ENCODE measurements at regions not wholly inside any gene's neighbourhood (a gene's known extent, or its start where the extent isn't known, plus 50 kb on each side); places are given as distances from the start of the nearest gene placed in this dataset.

GRCh38 chr10:29725133-29725720 lies 90.5 kb upstream of the SVIL start:
- no peaks in the 10 kb centered on the region for H3K9me3 ChIP-seq (ENCODE audit: low read length)
- H3K27ac ChIP-seq (ENCODE audit: low read depth, low read length), result peak overlapping the region; percentile 5
- H3K36me3 ChIP-seq (ENCODE audit: insufficient read depth, low read length), result peaks cover 11% of the 10 kb centered on the region
- H3K9ac ChIP-seq (ENCODE audit: low read length), result no peak overlapping the region
- H3K4me3 ChIP-seq (ENCODE audit: low read depth in 1 of 2, low read length in 2 of 2), result peak overlapping the region in 1 of 2 donors; percentile 37
- no peaks in the 10 kb centered on the region for H3K27me3 ChIP-seq (ENCODE audit: control insufficient read depth in 1 of 2, insufficient read depth in 2 of 2, low read length in 2 of 2)
- peaks cover 78% of the 10 kb centered on the region for H3K4me1 ChIP-seq (ENCODE audit: insufficient read depth, low read length)

DNA sequence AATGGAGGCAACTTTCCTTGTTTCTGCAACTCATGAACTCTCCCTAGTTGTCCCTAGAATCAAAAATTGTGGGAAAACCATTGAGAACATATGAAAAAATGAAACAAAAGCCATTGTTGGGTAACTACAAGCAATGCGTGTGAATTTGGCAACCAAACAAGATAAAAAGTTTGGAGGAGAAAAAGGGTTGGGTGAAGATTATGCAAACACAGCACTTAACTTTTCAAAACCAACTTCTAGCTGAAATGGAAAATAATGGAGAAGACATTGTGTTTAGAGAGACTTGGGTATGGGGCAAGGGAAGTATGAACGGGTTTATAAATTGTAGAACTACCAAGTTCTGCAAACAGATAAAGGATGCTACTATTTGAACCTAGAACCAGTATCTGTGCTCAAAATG lies 89.0 kb upstream of the SVIL start:
- Histone ChIP-seq H3K4me3 (ENCODE audit: low read depth in 1 of 2, low read length in 2 of 2) (no peak overlapping the region), H3K9ac (ENCODE audit: low read length) (no peak overlapping the region), H3K27me3 (ENCODE audit: control insufficient read depth in 1 of 2, insufficient read depth in 2 of 2, low read length in 2 of 2) (no peaks in the 10 kb centered on the region), H3K4me1 (ENCODE audit: insufficient read depth, low read length) (peaks cover 66% of the 10 kb centered on the region), H3K27ac (ENCODE audit: low read depth, low read length) (peak overlapping the region; percentile 59), H3K36me3 (ENCODE audit: insufficient read depth, low read length) (peaks cover 5% of the 10 kb centered on the region), H3K9me3 (ENCODE audit: low read length) (no peaks in the 10 kb centered on the region)

DNA sequence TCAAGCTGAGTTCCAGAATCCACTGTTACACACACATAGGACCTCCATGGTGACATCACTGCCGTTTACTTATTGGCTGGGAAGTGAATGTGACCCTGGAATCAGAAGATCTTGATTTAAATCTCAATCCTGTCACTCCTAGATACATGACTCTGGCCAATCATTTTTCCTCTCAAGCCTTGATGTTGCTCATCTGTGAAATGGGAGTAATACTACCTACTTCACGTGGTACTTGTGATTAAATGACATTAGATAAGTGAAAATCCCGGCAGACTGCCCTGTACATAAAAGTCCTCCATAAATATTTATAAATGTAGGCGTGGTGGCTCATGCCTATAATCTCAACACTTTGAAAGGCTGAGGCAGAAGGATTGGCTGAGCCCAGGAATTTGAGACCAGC lies 88.0 kb upstream of the SVIL start:
- H3K4me3 ChIP-seq (ENCODE audit: low read depth in 1 of 2, low read length in 2 of 2), result peak overlapping the region in 1 of 2 donors; percentile 5
- H3K4me1 ChIP-seq (ENCODE audit: insufficient read depth, low read length), result peaks cover 57% of the 10 kb centered on the region
- peaks cover 4% of the 10 kb centered on the region for H3K36me3 ChIP-seq (ENCODE audit: insufficient read depth, low read length)

DNA sequence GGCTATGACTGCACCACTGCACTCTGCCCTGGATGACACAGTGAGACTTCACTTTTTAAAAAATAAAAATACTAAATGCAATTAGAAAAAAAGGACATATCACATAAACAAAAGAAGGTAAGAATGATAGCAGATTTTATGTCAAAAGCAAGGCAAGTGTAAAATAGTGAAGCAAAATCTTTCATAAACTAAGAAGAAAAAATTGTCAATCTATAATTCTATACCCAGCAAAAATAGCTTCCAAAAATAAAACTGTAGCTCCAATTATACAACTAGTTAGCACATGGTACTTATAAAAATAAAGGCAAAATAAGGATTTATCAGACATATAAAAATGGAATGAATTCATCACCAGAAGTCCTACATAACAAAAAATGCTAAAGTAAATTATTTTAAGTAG lies 85.4 kb upstream of the SVIL start:
- Histone ChIP-seq H3K36me3 (ENCODE audit: insufficient read depth, low read length) (no peaks in the 10 kb centered on the region), H3K9ac (ENCODE audit: low read length) (no peak overlapping the region), H3K4me1 (ENCODE audit: insufficient read depth, low read length) (peaks cover 45% of the 10 kb centered on the region), H3K4me3 (ENCODE audit: low read depth in 1 of 2, low read length in 2 of 2) (no peak overlapping the region), H3K27me3 (ENCODE audit: control insufficient read depth in 1 of 2, insufficient read depth in 2 of 2, low read length in 2 of 2) (no peaks in the 10 kb centered on the region), H3K9me3 (ENCODE audit: low read length) (no peaks in the 10 kb centered on the region), H3K27ac (ENCODE audit: low read depth, low read length) (no peak overlapping the region)

More for the DNA sequence above, 88.0 kb upstream of the SVIL start:
- Histone ChIP-seq H3K27ac (ENCODE audit: low read depth, low read length) (peak overlapping the region; percentile 40), H3K27me3 (ENCODE audit: control insufficient read depth in 1 of 2, insufficient read depth in 2 of 2, low read length in 2 of 2) (no peaks in the 10 kb centered on the region), H3K9ac (ENCODE audit: low read length) (no peak overlapping the region), H3K9me3 (ENCODE audit: low read length) (no peaks in the 10 kb centered on the region)

GRCh38 chr10:29719281-29719675 lies 84.5 kb upstream of the SVIL start:
- no peaks in the 10 kb centered on the region for H3K36me3 ChIP-seq (ENCODE audit: insufficient read depth, low read length)
- H3K27ac ChIP-seq (ENCODE audit: low read depth, low read length), result no peak overlapping the region
- no peak overlapping the region for H3K9ac ChIP-seq (ENCODE audit: low read length)
- H3K4me3 ChIP-seq (ENCODE audit: low read depth in 1 of 2, low read length in 2 of 2), result no peak overlapping the region
- H3K9me3 ChIP-seq (ENCODE audit: low read length), result no peaks in the 10 kb centered on the region
- H3K27me3 ChIP-seq (ENCODE audit: control insufficient read depth in 1 of 2, insufficient read depth in 2 of 2, low read length in 2 of 2), result no peaks in the 10 kb centered on the region
- peaks cover 46% of the 10 kb centered on the region for H3K4me1 ChIP-seq (ENCODE audit: insufficient read depth, low read length)

- Histone ChIP-seq H3K9me3 (ENCODE audit: low read length) (no peaks in the 10 kb centered on the region), H3K4me1 (ENCODE audit: insufficient read depth, low read length) (peaks cover 43% of the 10 kb centered on the region), H3K36me3 (ENCODE audit: insufficient read depth, low read length) (peaks cover 15% of the 10 kb centered on the region), H3K27me3 (ENCODE audit: control insufficient read depth in 1 of 2, insufficient read depth in 2 of 2, low read length in 2 of 2) (no peaks in the 10 kb centered on the region), H3K27ac (ENCODE audit: low read depth, low read length) (no peak overlapping the region), H3K4me3 (ENCODE audit: low read depth in 1 of 2, low read length in 2 of 2) (no peak overlapping the region), H3K9ac (ENCODE audit: low read length) (no peak overlapping the region)
Observed at GRCh38 chr10:29715296-29715695, 80.5 kb upstream of the SVIL start.

DNA sequence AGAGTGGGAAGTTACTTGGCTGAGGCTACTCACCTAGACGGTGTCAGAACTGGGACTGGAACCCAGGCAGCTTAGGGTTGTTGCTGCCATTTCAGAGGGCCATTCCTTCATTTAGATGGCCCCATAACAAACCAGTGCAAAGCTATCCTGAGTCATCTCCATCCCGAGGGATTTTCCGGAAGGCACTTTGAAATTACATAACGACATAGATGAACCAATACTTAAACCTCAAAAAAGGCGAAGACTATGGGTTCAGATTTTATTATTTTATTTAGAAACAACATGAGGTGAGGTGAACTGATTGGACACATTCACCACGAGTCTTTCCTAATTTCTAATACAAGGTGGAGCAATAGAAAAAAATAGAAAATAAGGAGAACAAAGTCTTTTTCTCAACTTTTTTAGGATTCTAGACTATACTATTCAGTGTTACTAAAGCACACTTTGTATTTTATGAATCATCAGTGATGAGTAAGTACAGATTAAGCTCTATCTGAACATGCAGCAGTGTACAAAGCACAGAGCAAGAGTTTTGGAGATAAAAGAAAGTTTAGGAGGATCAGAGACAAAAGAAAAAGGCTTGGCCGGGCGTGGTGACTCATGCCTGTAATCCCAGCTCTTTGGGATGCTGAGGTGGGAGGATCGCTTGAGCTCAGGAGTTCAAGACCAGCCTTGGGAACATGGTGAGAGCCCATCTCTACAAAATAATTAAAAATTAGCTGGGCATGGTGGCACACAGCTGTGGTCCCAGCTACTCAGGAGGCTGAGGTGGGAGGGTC lies 79.5 kb upstream of the SVIL start:
- peaks cover 15% of the 10 kb centered on the region for H3K36me3 ChIP-seq (ENCODE audit: insufficient read depth, low read length)
- H3K9ac ChIP-seq (ENCODE audit: low read length), result no peak overlapping the region
- H3K27me3 ChIP-seq (ENCODE audit: control insufficient read depth in 1 of 2, insufficient read depth in 2 of 2, low read length in 2 of 2), result no peaks in the 10 kb centered on the region
- no peak overlapping the region for H3K27ac ChIP-seq (ENCODE audit: low read depth, low read length)
- no peaks in the 10 kb centered on the region for H3K9me3 ChIP-seq (ENCODE audit: low read length)
- H3K4me3 ChIP-seq (ENCODE audit: low read depth in 1 of 2, low read length in 2 of 2), result no peak overlapping the region
- H3K4me1 ChIP-seq (ENCODE audit: insufficient read depth, low read length), result peaks cover 52% of the 10 kb centered on the region

- peaks cover 15% of the 10 kb centered on the region for H3K36me3 ChIP-seq (ENCODE audit: insufficient read depth, low read length)
- no peak overlapping the region for H3K4me3 ChIP-seq (ENCODE audit: low read depth in 1 of 2, low read length in 2 of 2)
- no peak overlapping the region for H3K9ac ChIP-seq (ENCODE audit: low read length)
- no peak overlapping the region for H3K27ac ChIP-seq (ENCODE audit: low read depth, low read length)
- H3K9me3 ChIP-seq (ENCODE audit: low read length), result no peaks in the 10 kb centered on the region
- peaks cover 55% of the 10 kb centered on the region for H3K4me1 ChIP-seq (ENCODE audit: insufficient read depth, low read length)
- H3K27me3 ChIP-seq (ENCODE audit: control insufficient read depth in 1 of 2, insufficient read depth in 2 of 2, low read length in 2 of 2), result no peaks in the 10 kb centered on the region
Observed at GRCh38 chr10:29713450-29713849, 78.7 kb upstream of the SVIL start.

DNA sequence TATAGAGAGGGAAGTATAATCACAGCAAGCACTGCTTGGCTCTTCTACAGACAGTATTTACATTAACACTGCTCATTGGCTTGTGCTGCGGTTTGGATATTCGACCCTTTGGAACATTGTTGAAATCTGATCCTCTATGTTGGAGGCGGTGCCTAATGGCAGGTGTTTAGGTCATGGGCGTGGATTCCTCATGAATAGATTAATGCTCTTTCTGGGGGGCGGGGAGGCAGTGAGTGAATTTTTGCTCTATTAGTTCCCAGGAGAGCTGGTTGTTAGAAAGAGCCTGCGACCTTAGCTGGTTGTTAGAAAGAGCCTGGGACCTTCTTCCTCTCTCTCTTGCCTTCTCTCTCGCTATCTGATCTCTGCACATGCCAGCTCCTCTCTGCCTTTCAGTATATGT lies 77.3 kb upstream of the SVIL start:
- H3K4me3 ChIP-seq (ENCODE audit: low read depth in 1 of 2, low read length in 2 of 2), result no peak overlapping the region
- peaks cover 15% of the 10 kb centered on the region for H3K36me3 ChIP-seq (ENCODE audit: insufficient read depth, low read length)
- H3K27ac ChIP-seq (ENCODE audit: low read depth, low read length), result no peak overlapping the region
- no peaks in the 10 kb centered on the region for H3K27me3 ChIP-seq (ENCODE audit: control insufficient read depth in 1 of 2, insufficient read depth in 2 of 2, low read length in 2 of 2)
- peaks cover 55% of the 10 kb centered on the region for H3K4me1 ChIP-seq (ENCODE audit: insufficient read depth, low read length)
- H3K9ac ChIP-seq (ENCODE audit: low read length), result no peak overlapping the region
- no peaks in the 10 kb centered on the region for H3K9me3 ChIP-seq (ENCODE audit: low read length)

DNA sequence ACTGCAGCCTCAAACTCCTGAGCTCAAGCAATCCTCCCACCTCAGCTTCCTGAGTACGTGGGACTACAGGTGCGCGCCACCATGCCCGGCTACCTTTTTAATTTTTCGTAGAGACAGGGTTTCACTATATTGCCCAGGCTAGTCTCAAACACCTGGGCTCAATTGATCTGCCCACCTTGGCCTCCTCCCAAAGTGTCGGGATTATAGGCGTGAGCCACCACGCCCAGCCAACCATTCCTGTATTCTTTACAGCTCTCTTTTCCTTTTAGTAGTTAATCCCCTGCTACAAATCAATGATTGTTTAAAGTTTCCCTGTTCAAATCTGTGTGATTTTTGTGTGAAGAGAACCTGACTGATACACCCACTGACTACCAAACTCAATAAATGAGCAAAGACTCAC lies 75.4 kb upstream of the SVIL start:
- Histone ChIP-seq H3K27me3 (ENCODE audit: control insufficient read depth in 1 of 2, insufficient read depth in 2 of 2, low read length in 2 of 2) (no peaks in the 10 kb centered on the region), H3K9ac (ENCODE audit: low read length) (no peak overlapping the region), H3K9me3 (ENCODE audit: low read length) (no peaks in the 10 kb centered on the region), H3K4me3 (ENCODE audit: low read depth in 1 of 2, low read length in 2 of 2) (no peak overlapping the region), H3K36me3 (ENCODE audit: insufficient read depth, low read length) (peaks cover 15% of the 10 kb centered on the region), H3K4me1 (ENCODE audit: insufficient read depth, low read length) (peaks cover 51% of the 10 kb centered on the region), H3K27ac (ENCODE audit: low read depth, low read length) (no peak overlapping the region)

DNA sequence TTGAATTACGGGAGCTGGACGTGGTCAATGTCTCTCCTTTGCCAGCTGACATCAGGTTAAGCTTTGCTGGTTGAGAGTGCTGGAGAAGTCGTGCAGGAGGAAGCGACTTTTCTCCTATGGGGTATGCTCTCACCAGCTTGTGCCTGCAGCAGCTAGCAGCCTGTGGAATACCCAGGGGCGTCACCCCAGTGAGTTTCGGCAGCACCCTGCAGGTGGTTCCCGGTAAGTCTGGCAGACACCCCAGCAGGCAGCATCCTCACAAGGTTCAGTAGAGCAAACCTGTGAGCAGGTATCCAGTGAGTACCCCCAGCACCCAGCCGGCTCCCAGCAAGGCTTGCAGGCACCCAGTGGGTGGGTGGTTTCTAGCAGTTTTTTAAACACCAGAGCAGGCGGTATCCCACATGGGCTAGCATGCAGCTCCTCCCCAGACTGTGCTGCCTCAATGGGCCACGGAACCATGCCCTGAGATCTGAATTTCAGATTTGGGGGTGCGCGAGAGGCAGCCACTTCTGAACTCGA lies 74.8 kb upstream of the SVIL start:
- Histone ChIP-seq H3K27ac (ENCODE audit: low read depth, low read length) (peak overlapping the region; percentile 43), H3K36me3 (ENCODE audit: insufficient read depth, low read length) (peaks cover 15% of the 10 kb centered on the region), H3K27me3 (ENCODE audit: control insufficient read depth in 1 of 2, insufficient read depth in 2 of 2, low read length in 2 of 2) (no peaks in the 10 kb centered on the region), H3K9ac (ENCODE audit: low read length) (no peak overlapping the region), H3K4me3 (ENCODE audit: low read depth in 1 of 2, low read length in 2 of 2) (no peak overlapping the region), H3K9me3 (ENCODE audit: low read length) (no peaks in the 10 kb centered on the region), H3K4me1 (ENCODE audit: insufficient read depth, low read length) (peaks cover 54% of the 10 kb centered on the region)
